NK-92 (cell line): ENCODE measurements at regions not wholly inside any gene's neighbourhood (a gene's known extent, or its start where the extent isn't known, plus 50 kb on each side); places are given as distances from the start of the nearest gene placed in this dataset.

Source experiments
- DNase-seq: peaks from one replicate; lab custom pipeline; 2025; ENCODE audit not compliant: unreplicated experiment; lab: John Stamatoyannopoulos, UW

DNA sequence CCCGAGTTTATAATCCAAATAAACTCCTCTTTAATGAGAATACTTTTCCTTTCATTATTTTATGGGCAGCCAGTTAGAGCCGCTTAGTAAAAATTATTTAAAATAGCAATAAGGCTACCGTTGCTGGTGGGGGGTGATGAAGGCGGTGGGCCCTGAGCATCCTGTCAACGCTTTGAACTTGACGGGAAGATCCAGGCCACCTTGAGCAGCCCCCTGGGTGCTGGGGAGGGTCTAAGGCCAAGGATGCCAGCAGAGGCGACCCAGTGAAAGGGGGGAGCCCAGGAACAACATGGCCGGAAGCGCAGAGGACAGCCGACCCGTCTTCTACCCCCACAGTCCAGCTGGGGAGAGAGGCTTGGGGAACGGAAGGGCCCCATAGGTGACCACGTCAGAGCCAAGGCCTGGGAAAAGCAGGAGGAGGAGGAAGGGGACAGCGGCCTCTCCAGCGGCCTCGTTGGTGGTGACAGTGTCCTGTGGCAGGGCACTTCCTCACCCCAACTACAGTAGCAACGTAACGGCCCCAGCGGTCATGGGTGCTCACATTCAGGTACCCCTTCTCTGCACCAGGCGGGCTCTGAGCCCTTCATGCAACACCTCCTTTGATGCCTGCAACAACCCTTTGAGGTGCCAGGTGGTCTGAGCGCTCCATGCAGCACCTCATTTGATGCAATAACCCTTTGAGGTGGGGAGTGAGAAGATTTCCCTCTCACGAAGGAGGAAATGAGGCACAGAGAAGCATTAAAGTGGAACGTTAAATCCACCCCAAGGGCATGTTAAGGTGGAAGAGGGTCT lies 695.3 kb downstream of the TBC1D22A start:
- no peak for DNase-seq

DNA sequence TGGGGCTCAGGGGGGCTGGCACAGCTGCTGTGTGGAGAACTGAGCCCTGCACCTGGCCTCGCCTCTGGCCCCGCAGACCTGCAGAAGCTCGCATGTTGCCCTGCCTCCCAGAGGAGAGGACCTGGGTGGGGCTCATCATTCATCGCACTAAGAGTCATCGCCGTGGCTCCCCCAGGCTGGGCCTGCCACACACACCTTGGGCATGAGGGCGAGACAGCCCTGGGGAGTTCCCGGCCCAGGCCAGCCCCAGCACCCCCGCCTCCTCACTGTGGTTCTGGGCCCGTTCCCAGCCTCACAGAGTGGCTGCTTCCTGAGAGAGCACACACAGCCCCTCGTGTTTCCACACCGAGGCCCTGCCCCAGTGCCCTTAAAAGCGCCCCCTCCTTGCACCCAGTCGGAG lies 694.6 kb downstream of the TBC1D22A start:
- no peak for DNase-seq

DNA sequence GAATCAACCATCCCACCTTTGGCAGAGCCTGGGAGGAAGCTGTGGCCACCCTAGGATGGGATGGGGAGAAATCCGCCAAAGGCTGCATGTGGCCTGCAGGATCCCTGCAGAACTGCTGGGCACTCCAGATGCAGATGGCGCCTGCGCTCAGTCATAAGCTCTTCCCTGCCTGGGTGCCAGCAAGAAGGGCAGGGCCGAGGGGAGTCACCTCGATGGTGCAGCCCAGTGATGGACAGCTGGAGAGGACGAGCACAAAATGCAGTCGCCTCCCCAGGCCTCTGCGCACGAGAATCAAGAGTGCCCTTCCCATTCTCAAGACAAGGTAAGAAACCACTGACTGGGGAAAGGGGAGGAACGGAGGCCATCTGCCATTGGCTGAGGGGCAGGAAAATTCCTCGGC lies 693.6 kb downstream of the TBC1D22A start:
- DNase-seq = no peak

DNA sequence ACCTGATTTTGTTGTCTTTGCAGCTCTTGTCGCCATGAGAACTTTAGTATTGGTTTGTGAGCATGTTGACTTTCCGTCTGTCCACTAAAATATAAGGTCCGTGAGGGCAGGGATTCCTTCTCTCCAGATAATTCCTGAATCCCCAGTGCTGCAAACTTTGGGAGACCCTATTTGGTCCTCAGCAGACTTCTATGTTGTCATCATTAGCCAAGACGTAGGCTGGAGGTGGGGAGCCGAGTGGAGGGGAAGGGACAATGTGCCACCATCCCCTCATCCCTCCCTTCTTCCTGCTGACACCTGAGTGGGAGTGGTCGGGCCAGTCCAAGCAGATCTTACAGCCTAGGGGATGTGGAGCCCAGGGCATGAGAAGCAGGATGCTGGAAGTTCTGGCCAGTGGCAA lies 690.6 kb downstream of the TBC1D22A start:
- DNase-seq = no peak

DNA sequence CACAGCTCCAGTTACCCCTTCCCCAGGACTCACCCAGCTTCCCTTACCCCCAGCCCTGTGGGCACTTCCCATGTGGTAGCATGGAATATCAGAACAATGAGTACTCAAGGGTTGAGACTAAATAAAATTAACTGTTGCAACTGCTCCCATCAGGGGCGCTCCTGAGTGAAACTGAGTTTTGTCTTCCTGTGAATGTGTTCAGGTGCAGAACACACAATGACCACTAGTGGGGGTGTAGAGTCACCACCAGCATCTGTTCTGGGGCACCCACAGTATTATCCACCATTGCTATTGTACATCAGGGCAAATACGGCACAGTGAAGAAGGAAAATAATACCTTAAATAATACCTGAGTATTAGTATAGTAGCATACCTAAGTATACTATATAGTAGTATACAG lies 689.7 kb downstream of the TBC1D22A start:
- no peak for DNase-seq

DNA sequence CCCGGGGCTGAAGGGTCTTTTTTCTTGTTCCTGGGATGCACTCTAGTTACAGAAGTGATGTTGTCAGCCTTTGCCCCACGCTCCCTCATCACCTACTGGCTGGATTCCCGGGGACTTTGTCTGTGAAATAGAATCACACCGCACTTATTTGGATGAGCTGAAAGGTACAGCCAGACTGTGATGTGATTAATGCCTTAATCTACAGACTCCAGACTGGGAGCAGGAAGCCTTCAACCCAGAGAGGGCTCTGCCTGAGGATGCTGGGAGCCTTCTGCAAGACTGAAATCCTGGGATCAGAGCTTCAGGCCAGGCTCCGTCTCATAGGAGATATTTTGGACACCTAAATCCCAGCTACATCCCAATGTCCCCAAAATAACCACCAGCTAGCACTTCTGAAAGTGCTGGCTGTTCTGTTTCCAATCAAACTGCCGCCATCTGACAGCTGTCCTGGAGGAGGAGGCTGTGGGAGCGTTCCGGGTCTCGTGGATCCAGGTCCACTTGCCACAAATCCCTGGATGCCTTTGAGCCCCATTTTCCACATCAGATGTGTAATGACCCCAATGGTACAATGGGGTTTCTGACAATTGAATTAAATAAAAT lies 688.5 kb downstream of the TBC1D22A start:
- no peak for DNase-seq

DNA sequence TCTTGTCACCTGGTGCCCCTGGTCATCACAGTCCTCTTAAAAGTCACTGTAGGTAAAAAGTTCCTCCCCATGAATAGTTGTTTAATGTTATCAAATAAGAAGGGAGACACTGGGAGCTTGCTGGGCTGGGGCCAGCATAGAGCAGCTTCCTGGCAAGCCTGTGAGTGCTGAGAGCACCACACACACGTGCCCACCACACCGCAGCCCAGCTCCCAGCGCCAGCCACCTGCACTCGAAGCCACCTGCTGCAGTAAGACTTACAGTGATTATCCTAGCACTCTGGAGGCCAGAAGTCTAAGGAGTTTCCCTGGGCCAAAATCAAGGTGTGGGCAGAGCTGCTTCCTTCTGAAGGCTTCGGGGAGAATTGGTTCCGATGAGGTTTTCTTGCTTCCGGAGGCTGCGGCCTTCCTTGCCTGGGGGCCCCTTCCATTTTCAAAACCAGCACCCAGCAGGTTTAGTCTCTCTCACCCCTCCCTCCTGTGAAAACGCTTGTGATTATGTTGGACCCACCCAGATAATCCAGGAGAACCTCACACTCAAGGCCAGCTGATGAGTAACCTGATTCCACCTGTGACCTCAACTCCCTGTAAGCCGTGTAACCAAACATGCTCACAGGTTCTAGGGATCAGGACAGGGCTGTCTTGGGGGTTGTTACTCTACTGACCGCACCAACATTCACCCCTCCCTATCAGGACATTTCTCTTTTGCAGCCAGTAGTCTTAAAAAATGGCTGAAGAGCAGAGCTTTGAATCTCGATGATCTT lies 687.2 kb downstream of the TBC1D22A start:
- no peak for DNase-seq

DNA sequence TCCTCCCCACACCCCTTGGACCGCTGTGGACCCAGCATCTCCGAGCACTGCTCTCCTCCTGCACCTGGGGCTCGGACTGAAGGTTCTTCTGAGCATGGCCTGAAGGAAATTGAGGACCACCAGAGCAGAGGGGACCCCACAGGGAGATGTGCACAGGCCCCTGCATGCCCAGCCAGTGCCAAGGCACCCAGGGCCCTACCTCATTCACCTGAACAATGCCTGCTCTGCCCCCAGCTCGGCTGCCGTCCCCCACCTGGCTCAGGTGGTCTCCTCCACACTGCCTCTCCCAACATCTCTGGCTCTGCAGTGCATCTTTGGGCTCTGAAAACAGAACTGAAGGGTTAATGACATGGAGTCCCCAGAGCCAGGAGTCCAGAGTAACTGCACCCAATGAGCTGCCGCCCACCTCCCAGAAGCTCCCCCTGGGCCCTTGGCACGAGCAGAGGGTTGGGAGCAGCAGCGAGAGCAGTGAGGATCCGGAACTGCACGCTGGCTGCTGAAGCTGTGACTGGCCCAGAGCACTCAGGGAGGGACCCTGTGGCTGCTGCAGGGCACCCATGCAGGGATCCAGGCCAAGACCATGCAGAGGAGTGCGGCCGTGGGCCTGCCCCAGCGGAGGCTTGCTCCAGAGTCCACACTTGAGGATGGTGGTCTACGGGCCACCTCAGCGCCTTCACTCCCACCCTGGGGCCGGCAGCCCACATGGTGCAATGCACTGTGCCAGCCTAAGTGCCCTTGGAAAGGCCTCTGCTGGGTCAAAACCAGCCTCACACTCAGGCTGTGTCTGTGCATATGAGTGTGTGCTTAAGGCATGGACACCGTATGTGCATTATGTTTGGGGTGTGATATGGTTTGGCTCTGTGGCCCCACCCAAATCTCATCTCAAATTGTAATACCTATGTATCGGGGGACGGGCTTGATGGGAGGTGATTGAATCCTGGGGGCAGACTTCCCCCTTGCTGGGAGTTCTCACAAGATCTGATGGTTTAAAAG lies 686.1 kb downstream of the TBC1D22A start:
- DNase-seq = no peak

DNA sequence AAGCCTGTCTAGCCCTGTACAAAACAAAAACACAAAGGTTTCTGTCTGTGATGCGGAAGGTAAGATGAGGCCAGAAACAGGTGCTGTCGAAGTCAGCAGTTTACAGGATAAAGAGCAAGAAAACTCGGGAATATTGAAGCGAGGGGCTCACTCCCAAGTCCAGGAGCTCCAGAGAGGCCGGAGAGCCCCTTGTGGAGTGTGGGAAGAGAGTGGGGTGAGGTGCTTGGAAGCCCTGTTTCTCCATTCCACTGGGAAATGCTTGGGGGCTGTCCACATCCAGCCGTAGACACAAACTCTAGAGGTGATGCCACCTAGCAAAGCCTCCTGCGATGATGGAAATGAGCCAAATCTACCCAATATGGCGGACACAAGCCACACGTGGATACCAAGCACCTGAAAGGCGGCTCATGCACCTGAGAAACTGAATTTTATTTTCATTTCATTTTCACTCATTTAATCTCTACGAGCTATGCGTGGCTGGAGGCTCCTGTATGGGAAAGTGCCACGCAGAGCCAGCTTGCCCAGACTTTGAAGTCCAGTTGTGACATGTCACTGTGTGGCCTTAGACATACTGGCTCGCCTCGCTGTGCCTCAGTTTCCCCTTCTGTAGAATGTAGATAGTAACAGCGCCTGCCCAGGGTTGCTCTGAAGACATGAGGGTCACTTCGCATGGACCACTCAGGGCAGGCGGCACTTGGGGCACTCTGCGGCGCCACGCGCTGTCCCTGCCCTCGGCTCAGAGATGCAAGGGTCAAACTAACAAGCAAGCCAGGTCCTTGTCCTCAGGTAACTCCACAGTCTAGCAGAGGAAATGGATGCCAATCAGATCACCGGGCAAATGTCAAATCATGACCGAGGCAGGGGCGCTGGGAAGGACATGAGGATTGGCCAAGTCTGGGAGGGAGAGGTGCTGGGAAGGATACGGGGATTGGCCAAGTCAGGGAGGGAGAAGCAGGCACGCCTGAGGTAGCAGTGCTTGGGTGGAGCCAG lies 684.7 kb downstream of the TBC1D22A start:
- DNase-seq = no peak

DNA sequence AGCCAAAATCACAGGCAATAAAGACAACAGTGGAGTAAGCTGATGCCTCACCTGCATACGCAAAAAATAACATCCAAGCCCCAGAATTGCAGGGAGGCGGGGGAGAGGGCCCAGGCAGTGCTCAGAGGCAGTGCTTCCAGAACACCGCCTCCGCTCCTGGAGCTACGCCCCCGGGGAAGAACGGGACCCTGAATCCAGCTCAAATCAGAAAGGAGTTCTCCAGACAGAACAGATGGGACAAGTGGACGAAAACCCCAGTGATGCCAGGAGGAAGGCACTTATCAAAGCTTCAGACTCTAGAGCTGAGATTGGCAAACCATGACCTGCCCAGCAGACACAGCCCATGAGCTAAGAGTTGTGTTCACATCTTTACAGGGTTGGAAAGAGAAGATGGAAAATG lies 683.9 kb downstream of the TBC1D22A start:
- no peak for DNase-seq

DNA sequence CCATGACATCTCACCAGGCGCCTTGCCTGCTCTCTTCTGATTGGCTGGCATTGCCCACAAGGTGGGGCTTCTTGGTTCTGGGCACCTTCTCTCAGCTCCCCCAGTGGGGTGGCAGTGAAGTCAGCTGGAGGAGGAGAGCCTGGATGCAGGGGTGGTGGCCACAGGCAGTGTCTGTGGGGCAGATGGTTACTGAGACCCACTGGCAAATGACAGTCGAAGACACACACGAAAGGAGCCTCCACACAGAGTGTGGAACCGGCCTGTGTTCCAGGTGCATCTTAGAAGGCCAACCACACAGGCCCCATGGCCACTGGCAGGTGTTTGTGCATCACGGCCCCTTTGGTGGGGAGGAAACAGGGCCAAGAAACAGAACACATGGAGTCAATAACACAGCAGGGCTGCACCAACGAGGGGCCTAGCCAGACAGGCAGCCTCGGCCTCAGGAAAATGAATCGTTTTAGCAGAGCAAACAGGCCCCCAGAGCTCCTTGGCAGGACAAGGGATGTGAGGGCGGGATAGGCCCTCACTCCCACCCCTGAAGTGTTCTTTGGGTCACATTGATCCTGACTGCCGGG lies 683.4 kb downstream of the TBC1D22A start:
- no peak for DNase-seq

DNA sequence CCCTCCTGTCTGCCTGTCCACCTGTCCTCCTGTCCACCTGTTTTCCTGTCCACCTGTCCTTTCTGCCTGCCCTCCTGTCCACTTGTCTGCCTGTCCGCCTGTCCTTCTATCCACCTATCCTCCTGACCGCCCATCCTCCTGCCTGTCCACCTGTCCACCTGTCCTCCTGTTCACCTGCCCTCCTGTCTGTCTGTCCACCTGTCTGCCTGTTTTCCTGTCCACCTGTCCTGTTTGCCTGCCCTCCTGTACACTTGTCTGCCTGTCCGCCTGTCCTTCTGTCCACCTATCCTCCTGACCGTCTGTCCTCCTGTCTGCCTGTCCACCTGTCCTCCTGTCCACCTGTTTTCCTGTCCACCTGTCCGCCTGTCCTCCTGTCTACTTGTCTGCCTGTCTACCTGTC lies 682.8 kb downstream of the TBC1D22A start:
- DNase-seq = no peak

DNA sequence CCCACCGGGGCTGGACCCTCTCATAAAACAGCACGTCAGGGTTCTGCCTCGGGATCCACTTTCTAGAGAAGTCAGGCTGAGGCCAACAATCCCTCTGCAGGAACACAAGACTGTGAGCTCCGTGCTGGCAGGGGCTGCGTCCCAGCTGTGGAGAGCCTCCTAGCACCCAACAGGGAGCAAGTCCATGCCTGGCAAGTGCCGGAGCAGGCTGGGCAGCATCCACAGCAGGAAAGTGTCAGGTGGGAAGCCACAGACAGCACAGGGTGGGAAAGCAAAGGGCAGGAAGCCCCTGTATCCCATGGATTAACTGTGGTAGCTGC lies 682.3 kb downstream of the TBC1D22A start:
- no peak for DNase-seq

DNA sequence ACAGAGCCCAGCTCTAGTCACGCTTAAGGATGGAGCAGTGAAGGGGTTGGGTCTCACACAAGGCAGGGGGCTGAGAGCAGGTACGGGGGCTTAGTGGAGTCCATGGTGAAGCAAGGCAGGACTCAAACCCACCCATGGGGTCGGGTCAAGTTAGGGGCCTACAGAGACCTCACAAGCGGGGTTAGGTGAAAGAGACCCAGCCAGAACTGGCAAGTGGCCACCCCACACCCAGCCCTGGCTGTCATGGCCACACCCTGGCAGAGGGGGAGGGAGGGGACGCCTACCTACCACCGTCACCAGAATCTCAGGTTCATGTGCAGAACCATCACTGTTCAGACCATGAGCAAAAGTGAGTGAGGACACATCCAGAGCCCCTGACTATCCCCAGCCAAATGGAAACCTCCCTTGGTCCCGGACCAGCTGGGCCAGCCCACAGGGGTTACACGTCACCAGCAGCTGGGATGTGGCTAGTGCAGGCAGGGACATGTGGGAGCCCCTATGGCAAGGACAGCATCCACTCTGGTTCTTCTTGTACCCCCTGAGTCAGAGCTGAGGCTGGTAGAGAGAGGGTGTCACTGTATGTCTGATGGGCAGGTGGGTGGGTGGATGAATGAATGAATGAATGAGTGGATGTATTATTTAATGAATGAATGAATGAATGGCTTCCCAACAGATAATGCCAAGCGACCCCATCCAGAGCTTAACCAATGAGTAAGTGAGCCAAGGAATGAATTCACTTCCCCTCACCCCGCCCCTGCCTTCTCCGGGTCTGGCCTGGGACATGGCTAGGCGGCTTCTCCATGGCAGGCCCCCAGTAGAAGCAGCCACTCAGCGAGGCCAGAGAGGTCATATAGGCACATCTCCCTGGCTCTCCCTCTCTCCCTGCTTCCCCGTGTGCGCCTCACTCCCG lies 681.6 kb downstream of the TBC1D22A start:
- DNase-seq = no peak

DNA sequence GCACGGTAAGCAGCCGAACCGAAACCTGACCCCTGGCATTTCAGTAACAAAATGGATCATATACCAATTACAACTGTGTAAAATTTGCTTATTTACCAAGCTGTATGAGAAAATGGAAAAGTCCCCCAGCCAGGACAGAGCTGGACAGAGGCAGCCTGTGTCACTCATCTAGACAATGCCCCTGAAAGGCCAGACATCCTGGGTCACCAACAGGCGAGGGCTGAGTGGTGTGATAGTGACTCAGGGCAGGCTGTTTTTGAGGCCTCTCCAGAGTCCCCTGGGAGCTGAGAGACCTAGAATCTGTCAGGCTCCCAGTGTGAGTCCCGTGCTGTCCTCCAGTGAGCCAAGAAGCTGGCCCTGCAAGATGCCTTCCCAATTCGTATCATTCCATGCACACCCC lies 680.4 kb downstream of the TBC1D22A start:
- no peak for DNase-seq

DNA sequence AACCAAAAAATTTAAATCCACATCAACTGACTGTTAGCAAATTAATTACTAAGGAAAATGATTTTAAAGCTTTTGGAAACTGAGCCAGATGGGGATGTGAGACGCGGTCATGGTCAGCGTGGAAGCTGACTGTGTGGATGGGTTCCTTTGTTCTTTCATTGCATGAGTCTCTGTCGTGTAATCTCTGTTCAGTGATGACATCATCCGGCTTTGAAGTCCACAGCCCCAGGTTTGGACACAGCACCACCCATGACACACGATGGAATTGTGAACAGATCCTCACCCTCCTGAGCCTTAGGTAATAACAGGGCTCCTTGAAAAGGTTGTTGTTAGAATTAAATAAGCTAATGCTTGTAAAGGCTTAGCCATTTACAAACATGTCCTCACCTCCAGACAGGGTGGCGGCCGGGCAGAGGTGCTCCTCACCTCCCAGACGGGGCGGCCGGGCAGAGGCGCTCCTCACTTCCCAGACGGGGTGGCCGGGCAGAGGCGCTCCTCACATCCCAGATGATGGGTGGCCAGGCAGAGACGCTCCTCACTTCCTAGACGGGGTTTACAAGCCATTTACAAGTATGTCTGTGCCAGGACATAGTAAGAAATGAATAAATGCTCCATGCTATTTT lies 677.3 kb downstream of the TBC1D22A start:
- no peak for DNase-seq

DNA sequence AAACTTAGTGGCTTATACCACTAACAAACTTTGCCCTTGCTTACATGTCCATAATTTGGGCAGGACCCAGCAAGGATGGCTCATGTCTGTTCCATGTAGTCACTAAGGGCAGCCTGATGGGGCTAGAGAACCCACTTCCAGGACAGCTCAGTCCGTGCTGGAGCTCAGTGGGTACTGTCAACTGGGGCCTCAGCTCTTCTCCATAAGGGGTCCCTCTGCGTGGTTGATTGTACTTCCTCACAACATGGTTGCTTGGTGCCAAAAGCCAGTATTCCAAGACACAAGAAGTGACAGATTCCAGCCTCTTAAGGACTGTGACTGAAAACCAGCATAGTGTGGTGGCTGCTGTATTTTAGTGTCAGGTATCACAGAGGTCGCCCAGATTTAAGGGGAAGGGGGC lies 675.2 kb downstream of the TBC1D22A start:
- no peak for DNase-seq

DNA sequence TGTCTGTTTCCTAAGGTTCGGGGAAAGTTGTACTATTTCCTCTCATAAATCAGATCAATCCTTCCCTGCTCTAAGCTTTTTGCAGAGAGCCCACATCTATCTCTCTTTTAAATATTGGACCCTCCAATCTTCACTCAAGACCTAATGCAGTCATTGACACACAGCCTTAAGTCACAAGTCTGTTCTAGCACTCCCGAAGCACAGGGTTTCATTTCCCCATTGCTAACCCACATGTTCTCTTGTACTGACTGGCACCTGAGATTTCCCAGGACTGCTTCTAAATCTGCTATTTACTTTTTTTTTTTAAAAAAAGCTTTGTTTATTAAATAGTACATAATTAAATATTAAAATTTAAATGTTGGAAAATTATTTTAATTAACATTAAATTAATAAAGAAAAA lies 674.7 kb downstream of the TBC1D22A start:
- no peak for DNase-seq
